Neuron (in vitro differentiated cells): ENCODE measurements at regions not wholly inside any gene's neighbourhood (a gene's known extent, or its start where the extent isn't known, plus 50 kb on each side); places are given as distances from the start of the nearest gene placed in this dataset.

ENCODE experiments used
- H2AFZ ChIP-seq: one replicate; pipeline ENCODE4 v1.6.1; 2013; ENCODE audit warnings: low read depth, mild to moderate bottlenecking, inconsistent platforms, low read length, moderate library complexity
- H3K27me3 ChIP-seq: one replicate; pipeline ENCODE4 v1.6.1; 2013; ENCODE audit warnings: low read length; ENCODE audit not compliant: insufficient read depth
- H3K36me3 ChIP-seq: one replicate; pipeline ENCODE4 v1.6.1; 2013; ENCODE audit warnings: low read length; ENCODE audit not compliant: insufficient read depth
- H3K4me1 ChIP-seq: one replicate; pipeline ENCODE4 v1.6.1; 2013; ENCODE audit warnings: low read length; ENCODE audit not compliant: insufficient read depth
- H3K4me3 ChIP-seq: 2 replicates; pipeline ENCODE4 v1.5.1; 2013; ENCODE audit warnings: mild to moderate bottlenecking, low read length, moderate library complexity
- H3K9me3 ChIP-seq: one replicate; pipeline ENCODE4 v1.6.1; 2013; ENCODE audit warnings: low read length

GRCh38 chr4:24411299-24411698 lies 173.1 kb downstream of the DHX15 start:
- Histone ChIP-seq H3K4me1 (no peaks in the 10 kb centered on the region), H3K4me3 (no peak overlapping the region), H2AFZ (no peak overlapping the region), H3K36me3 (no peaks in the 10 kb centered on the region), H3K9me3 (no peaks in the 10 kb centered on the region), H3K27me3 (no peaks in the 10 kb centered on the region)

- H3K9me3 ChIP-seq, result no peaks in the 10 kb centered on the region
- no peaks in the 10 kb centered on the region for H3K4me1 ChIP-seq
- H3K36me3 ChIP-seq, result no peaks in the 10 kb centered on the region
- no peak overlapping the region for H2AFZ ChIP-seq
- no peaks in the 10 kb centered on the region for H3K27me3 ChIP-seq
- H3K4me3 ChIP-seq, result no peak overlapping the region
Measured at GRCh38 chr4:24408640-24409039, 175.7 kb downstream of the DHX15 start.

- Histone ChIP-seq H3K4me1 (no peaks in the 10 kb centered on the region), H3K4me3 (no peak overlapping the region), H3K36me3 (no peaks in the 10 kb centered on the region), H3K27me3 (no peaks in the 10 kb centered on the region), H3K9me3 (no peaks in the 10 kb centered on the region), H2AFZ (no peak overlapping the region)
Measured at GRCh38 chr4:24405926-24406325, 178.4 kb downstream of the DHX15 start.

- Histone ChIP-seq H3K27me3 (no peaks in the 10 kb centered on the region), H2AFZ (no peak overlapping the region), H3K36me3 (no peaks in the 10 kb centered on the region), H3K4me1 (no peaks in the 10 kb centered on the region), H3K9me3 (no peaks in the 10 kb centered on the region), H3K4me3 (no peak overlapping the region)
Measured at GRCh38 chr4:24405341-24405740, 179.0 kb downstream of the DHX15 start.

GRCh38 chr4:24404281-24404680 lies 180.1 kb downstream of the DHX15 start:
- H3K36me3 ChIP-seq, result no peaks in the 10 kb centered on the region

GRCh38 chr4:24403265-24403664 lies 181.1 kb downstream of the DHX15 start:
- Histone ChIP-seq H3K36me3 (no peaks in the 10 kb centered on the region), H3K27me3 (no peaks in the 10 kb centered on the region), H2AFZ (no peak overlapping the region), H3K4me1 (no peaks in the 10 kb centered on the region), H3K9me3 (no peaks in the 10 kb centered on the region), H3K4me3 (no peak overlapping the region)

More at GRCh38 chr4:24404281-24404680, 180.1 kb downstream of the DHX15 start:
- Histone ChIP-seq H3K4me1 (no peaks in the 10 kb centered on the region), H3K27me3 (no peaks in the 10 kb centered on the region), H3K9me3 (no peaks in the 10 kb centered on the region), H3K4me3 (no peak overlapping the region), H2AFZ (no peak overlapping the region)

GRCh38 chr4:24400537-24400936 lies 183.8 kb downstream of the DHX15 start:
- no peaks in the 10 kb centered on the region for H3K27me3 ChIP-seq
- H3K4me1 ChIP-seq, result no peaks in the 10 kb centered on the region
- H3K9me3 ChIP-seq, result no peaks in the 10 kb centered on the region
- no peak overlapping the region for H2AFZ ChIP-seq
- no peaks in the 10 kb centered on the region for H3K36me3 ChIP-seq
- no peak overlapping the region for H3K4me3 ChIP-seq

- Histone ChIP-seq H3K4me1 (no peaks in the 10 kb centered on the region), H3K4me3 (no peak overlapping the region), H3K9me3 (no peaks in the 10 kb centered on the region), H3K36me3 (no peaks in the 10 kb centered on the region), H2AFZ (no peak overlapping the region), H3K27me3 (no peaks in the 10 kb centered on the region)
Measured at GRCh38 chr4:24396988-24397387, 187.4 kb downstream of the DHX15 start.

GRCh38 chr4:24395937-24396336 lies 188.4 kb downstream of the DHX15 start:
- H2AFZ ChIP-seq, result no peak overlapping the region
- H3K4me3 ChIP-seq, result no peak overlapping the region

GRCh38 chr4:24394041-24394440 lies 190.3 kb downstream of the DHX15 start:
- no peaks in the 10 kb centered on the region for H3K36me3 ChIP-seq
- no peak overlapping the region for H3K4me3 ChIP-seq
- no peaks in the 10 kb centered on the region for H3K9me3 ChIP-seq
- H3K27me3 ChIP-seq, result no peaks in the 10 kb centered on the region
- H3K4me1 ChIP-seq, result no peaks in the 10 kb centered on the region
- no peak overlapping the region for H2AFZ ChIP-seq

More at GRCh38 chr4:24395937-24396336, 188.4 kb downstream of the DHX15 start:
- Histone ChIP-seq H3K4me1 (no peaks in the 10 kb centered on the region), H3K27me3 (no peaks in the 10 kb centered on the region), H3K36me3 (no peaks in the 10 kb centered on the region), H3K9me3 (no peaks in the 10 kb centered on the region)

- Histone ChIP-seq H3K36me3 (no peaks in the 10 kb centered on the region), H3K4me1 (no peaks in the 10 kb centered on the region), H3K4me3 (no peak overlapping the region), H3K27me3 (no peaks in the 10 kb centered on the region), H2AFZ (no peak overlapping the region), H3K9me3 (no peaks in the 10 kb centered on the region)
Measured at GRCh38 chr4:24392613-24393012, 191.7 kb downstream of the DHX15 start.

GRCh38 chr4:24382381-24382780 lies 202.0 kb downstream of the DHX15 start:
- Histone ChIP-seq H3K9me3 (no peaks in the 10 kb centered on the region), H3K4me3 (no peak overlapping the region), H3K36me3 (no peaks in the 10 kb centered on the region), H3K27me3 (no peaks in the 10 kb centered on the region), H3K4me1 (no peaks in the 10 kb centered on the region), H2AFZ (no peak overlapping the region)

GRCh38 chr4:24380957-24381665 lies 203.2 kb downstream of the DHX15 start:
- H3K4me1 ChIP-seq, result no peaks in the 10 kb centered on the region
- H3K9me3 ChIP-seq, result no peaks in the 10 kb centered on the region
- no peak overlapping the region for H3K4me3 ChIP-seq
- H2AFZ ChIP-seq, result no peak overlapping the region
- no peaks in the 10 kb centered on the region for H3K36me3 ChIP-seq
- H3K27me3 ChIP-seq, result no peaks in the 10 kb centered on the region

- Histone ChIP-seq H2AFZ (no peak overlapping the region), H3K4me1 (no peaks in the 10 kb centered on the region), H3K4me3 (no peak overlapping the region), H3K9me3 (no peaks in the 10 kb centered on the region), H3K27me3 (no peaks in the 10 kb centered on the region), H3K36me3 (no peaks in the 10 kb centered on the region)
Measured at GRCh38 chr4:24373704-24374103, 210.7 kb downstream of the DHX15 start.
